GM12891 (cell line): ENCODE measurements at regions not wholly inside any gene's neighbourhood (a gene's known extent, or its start where the extent isn't known, plus 50 kb on each side); places are given as distances from the start of the nearest gene placed in this dataset.

Source experiments
- DNase-seq: peaks from one replicate; pipeline ENCODE4 v3.0.0; 2011; ENCODE audit warnings: low spot score; ENCODE audit not compliant: insufficient read length
- FAIRE-seq: peaks from 2 replicates; lab custom pipeline; 2011; peaks lifted over from hg19 to GRCh38; lab: Jason Lieb, UNC
- PAX5 ChIP-seq: IDR thresholded peaks from 2 replicates; pipeline ENCODE4 v1.6.1; 2011; ENCODE audit warnings: low read length, moderate library complexity, mild to moderate bottlenecking; ENCODE audit not compliant: insufficient read depth, severe bottlenecking
- POLR2A ChIP-seq: IDR thresholded peaks from 2 replicates; pipeline ENCODE4 v1.6.1; 2011; ENCODE audit warnings: low read depth, low read length, control low read depth
- POLR2AphosphoS5 ChIP-seq: IDR thresholded peaks from 2 replicates; pipeline ENCODE4 v1.6.1; 2011; ENCODE audit warnings: low read depth, low read length, control low read depth
- POU2F2 ChIP-seq: IDR thresholded peaks from 2 replicates; pipeline ENCODE4 v1.6.1; 2011; ENCODE audit warnings: low read depth, mild to moderate bottlenecking, control low read depth, low read length, moderate library complexity
- SPI1 ChIP-seq: IDR thresholded peaks from 2 replicates; pipeline ENCODE4 v1.6.1; 2011; ENCODE audit warnings: low read depth, low read length, control low read depth
- TAF1 ChIP-seq: IDR thresholded peaks from 2 replicates; pipeline ENCODE4 v1.6.1; 2011; ENCODE audit warnings: low read depth, low read length, control low read depth

- FAIRE-seq (no peak), DNase-seq (no peak)
- TF ChIP-seq POLR2AphosphoS5 (no peak), PAX5 (no peak), POLR2A (no peak), SPI1 (no peak), TAF1 (no peak), POU2F2 (no peak)
These were observed 249.4 kb downstream of the DHX15 start for GRCh38 chr4:24334906-24335305.

- no peak for DNase-seq
- FAIRE-seq = no peak
- TF ChIP-seq PAX5 = no peak
- no peak for TF ChIP-seq TAF1
- TF ChIP-seq POLR2A = no peak
These were observed 253.8 kb downstream of the DHX15 start for GRCh38 chr4:24330573-24330972.

GRCh38 chr4:24330172-24330571 lies 254.2 kb downstream of the DHX15 start:
- DNase-seq = no peak
- FAIRE-seq = no peak
- TF ChIP-seq POLR2AphosphoS5 = no peak
- no peak for TF ChIP-seq SPI1
- no peak for TF ChIP-seq POU2F2
- TF ChIP-seq POLR2A = no peak
- no peak for TF ChIP-seq PAX5
- no peak for TF ChIP-seq TAF1

GRCh38 chr4:24328711-24329110 lies 255.6 kb downstream of the DHX15 start:
- no peak for TF ChIP-seq SPI1
- no peak for TF ChIP-seq POU2F2
- TF ChIP-seq PAX5 = no peak
- TF ChIP-seq POLR2AphosphoS5 = no peak
- no peak for TF ChIP-seq POLR2A
- TF ChIP-seq TAF1 = no peak
- no peak for FAIRE-seq
- DNase-seq = no peak

DNA sequence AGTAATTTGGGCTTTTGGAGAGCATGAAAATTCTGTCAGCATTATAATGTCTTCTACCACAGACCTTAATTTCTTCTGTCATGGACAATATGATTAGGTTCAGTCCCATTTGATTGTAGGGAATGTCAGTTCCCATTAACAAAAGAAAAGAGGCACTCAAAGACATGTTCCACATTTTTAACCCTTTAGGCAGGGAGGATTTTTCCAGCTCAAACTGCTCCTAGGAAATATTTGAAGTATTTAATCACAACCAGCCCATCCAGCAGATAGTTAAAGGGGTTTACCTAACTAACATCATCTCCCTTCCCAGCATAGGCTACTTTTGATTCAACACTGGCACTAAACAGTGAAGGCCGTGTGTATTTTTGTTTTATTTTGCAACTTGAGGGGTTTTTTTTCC lies 256.0 kb downstream of the DHX15 start:
- TF ChIP-seq TAF1 (no peak), POLR2A (no peak), SPI1 (no peak), POLR2AphosphoS5 (no peak), PAX5 (no peak), POU2F2 (no peak)
- DNase-seq (no peak), FAIRE-seq (no peak)

GRCh38 chr4:24322995-24323394 lies 261.4 kb downstream of the DHX15 start:
- DNase-seq (no peak), FAIRE-seq (no peak)
- no peak for TF ChIP-seq TAF1
- no peak for TF ChIP-seq POU2F2
- no peak for TF ChIP-seq POLR2AphosphoS5
- no peak for TF ChIP-seq PAX5
- no peak for TF ChIP-seq POLR2A
- no peak for TF ChIP-seq SPI1

- FAIRE-seq (no peak), DNase-seq (no peak)
- no peak for TF ChIP-seq SPI1
- no peak for TF ChIP-seq TAF1
- TF ChIP-seq PAX5 = no peak
- no peak for TF ChIP-seq POU2F2
- TF ChIP-seq POLR2AphosphoS5 = no peak
- TF ChIP-seq POLR2A = no peak
These were observed 261.8 kb downstream of the DHX15 start for GRCh38 chr4:24322511-24322910.

- TF ChIP-seq POLR2A (no peak), POU2F2 (no peak), POLR2AphosphoS5 (no peak), SPI1 (no peak), TAF1 (no peak), PAX5 (no peak)
- no peak for DNase-seq
- FAIRE-seq = no peak
These were observed 262.7 kb downstream of the DHX15 start for GRCh38 chr4:24321616-24322015.

DNA sequence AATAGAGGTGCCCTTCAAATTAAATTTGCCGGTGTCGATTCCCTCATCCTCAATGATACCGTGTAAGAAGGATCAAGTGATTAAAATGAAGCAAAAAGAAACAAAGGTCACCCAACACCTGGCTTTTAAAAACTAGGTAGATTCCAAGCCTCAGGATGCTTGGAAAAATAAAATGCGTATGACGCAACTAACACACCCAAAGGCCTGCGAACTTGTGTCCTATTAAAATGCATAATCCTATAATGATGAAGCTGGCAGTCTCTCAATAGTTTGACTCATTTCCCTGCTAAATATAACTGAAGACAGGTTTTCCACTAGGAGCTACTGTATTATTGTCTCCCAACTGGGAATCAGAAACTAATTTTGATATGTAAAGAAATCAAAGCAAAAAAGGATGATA lies 263.2 kb downstream of the DHX15 start:
- FAIRE-seq (no peak), DNase-seq (no peak)
- TF ChIP-seq PAX5 (no peak), POLR2A (no peak), POLR2AphosphoS5 (no peak)

DNA sequence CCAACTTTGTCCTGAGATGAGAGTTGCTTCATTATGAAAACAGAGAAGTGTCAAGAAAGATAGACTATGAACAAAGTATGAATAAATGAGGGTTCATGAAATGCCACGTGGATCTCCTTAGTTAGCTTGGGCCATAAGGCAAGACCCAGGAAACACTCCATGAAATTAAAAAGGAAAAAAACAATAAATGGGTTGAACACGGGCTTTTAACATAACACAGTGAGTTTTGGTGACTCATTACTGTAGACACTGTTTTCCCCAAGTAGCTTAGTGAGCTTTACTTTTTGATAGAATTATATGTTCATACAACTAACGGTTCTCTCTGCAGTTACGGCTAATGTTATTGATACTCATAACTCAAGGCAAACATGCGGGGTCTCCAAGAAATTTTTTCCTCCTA lies 265.0 kb downstream of the DHX15 start:
- DNase-seq (no peak), FAIRE-seq (no peak)
- no peak for TF ChIP-seq POU2F2
- TF ChIP-seq POLR2A = no peak
- TF ChIP-seq PAX5 = no peak
- TF ChIP-seq SPI1 = no peak
- TF ChIP-seq TAF1 = no peak
- TF ChIP-seq POLR2AphosphoS5 = no peak
